Erythroblast (primary cell): ENCODE measurements at regions not wholly inside any gene's neighbourhood (a gene's known extent, or its start where the extent isn't known, plus 50 kb on each side); places are given as distances from the start of the nearest gene placed in this dataset.

Experiments used
- GATA1 ChIP-seq: IDR thresholded peaks from 2 replicates; pipeline ENCODE4 v1.6.1; 2011; ENCODE audit warnings: low read depth, mild to moderate bottlenecking, control low read depth, low read length, moderate library complexity
- POLR2A ChIP-seq: IDR thresholded peaks from 2 replicates; pipeline ENCODE4 v1.6.1; 2011; ENCODE audit warnings: mild to moderate bottlenecking, low read length

GRCh38 chr6:126820634-126821033, 297.8 kb upstream of the RSPO3 start:
- TF ChIP-seq POLR2A, result no peak
- no peak for TF ChIP-seq GATA1
